Parathyroid adenoma (tissue), 2 donors: ENCODE measurements at regions not wholly inside any gene's neighbourhood (a gene's known extent, or its start where the extent isn't known, plus 50 kb on each side); places are given as distances from the start of the nearest gene placed in this dataset.

ENCODE experiments used
- H2AFZ ChIP-seq: fragments of 300-600 bp; sonication (generic); one replicate; pipeline ENCODE4 v1.7.0; 2017; ENCODE audit warnings: antibody characterized with exemption, mild to moderate bottlenecking
- H3K27ac ChIP-seq: fragments of 300-600 bp; sonication (generic); one replicate; pipeline ENCODE4 v1.7.0; 2017
- H3K27me3 ChIP-seq: fragments of 300-600 bp; sonication (generic); one replicate; pipeline ENCODE4 v1.7.0; 2017; ENCODE audit warnings: low read length; ENCODE audit not compliant: control insufficient read depth, insufficient read depth
- H3K36me3 ChIP-seq: fragments of 300-600 bp; sonication (generic); one replicate; pipeline ENCODE4 v1.7.0; 2017; ENCODE audit warnings: low read length; ENCODE audit not compliant: control insufficient read depth, insufficient read depth
- H3K4me1 ChIP-seq: fragments of 300-600 bp; sonication (generic); one replicate; pipeline ENCODE4 v1.7.0; 2017; ENCODE audit warnings: control low read depth
- H3K4me2 ChIP-seq: fragments of 300-600 bp; sonication (generic); one replicate; pipeline ENCODE4 v1.7.0; 2017; ENCODE audit warnings: low read length
- H3K4me3 ChIP-seq: fragments of 300-600 bp; sonication (generic); one replicate; pipeline ENCODE4 v1.7.0; 2017; ENCODE audit warnings: low read depth, low read length
- H3K79me2 ChIP-seq: fragments of 300-600 bp; sonication (generic); one replicate; pipeline ENCODE4 v1.7.0; 2017; ENCODE audit warnings: control low read depth
- H3K9ac ChIP-seq: fragments of 300-600 bp; sonication (generic); one replicate; pipeline ENCODE4 v1.7.0; 2017; ENCODE audit warnings: mild to moderate bottlenecking
- H3K9me3 ChIP-seq: fragments of 300-600 bp; sonication (generic); one replicate; pipeline ENCODE4 v1.7.0; 2017; ENCODE audit warnings: low read length; ENCODE audit not compliant: control insufficient read depth
- CTCF ChIP-seq: fragments of 300-600 bp; sonication (generic); IDR thresholded peaks from one replicate; pipeline ENCODE4 v1.7.0; 2017; ENCODE audit warnings: antibody characterized with exemption, mild to moderate bottlenecking
- donor health status: primary hyperparathyroidism.

- Histone ChIP-seq H3K9me3 (no peaks in the 10 kb centered on the region), H3K4me2 (no peak overlapping the region), H3K27ac (no peak overlapping the region), H3K9ac (no peak overlapping the region), H3K79me2 (no peaks in the 10 kb centered on the region), H3K36me3 (no peaks in the 10 kb centered on the region), H3K4me1 (no peaks in the 10 kb centered on the region), H3K27me3 (no peaks in the 10 kb centered on the region), H3K4me3 (no peak overlapping the region), H2AFZ (no peak overlapping the region)
- no peak for TF ChIP-seq CTCF
These were observed 126.6 kb upstream of the MED13 start for GRCh38 chr17:62191390-62192361.

- H3K9ac ChIP-seq = no peak overlapping the region
- H3K79me2 ChIP-seq = no peaks in the 10 kb centered on the region
- no peak for TF ChIP-seq CTCF
- no peak overlapping the region for H3K4me2 ChIP-seq
- no peak overlapping the region for H3K27ac ChIP-seq
- H2AFZ ChIP-seq = no peak overlapping the region
- H3K4me1 ChIP-seq = no peaks in the 10 kb centered on the region
- H3K36me3 ChIP-seq = no peaks in the 10 kb centered on the region
- H3K4me3 ChIP-seq = no peak overlapping the region
- H3K27me3 ChIP-seq = no peaks in the 10 kb centered on the region
- no peaks in the 10 kb centered on the region for H3K9me3 ChIP-seq
These were observed 124.3 kb upstream of the MED13 start for GRCh38 chr17:62189377-62189776.

- H3K27ac ChIP-seq = no peak overlapping the region
These were observed 123.6 kb upstream of the MED13 start for GRCh38 chr17:62188713-62189112.

GRCh38 chr17:62187681-62188080, 122.6 kb upstream of the MED13 start:
- Histone ChIP-seq H3K4me1 (no peaks in the 10 kb centered on the region), H3K9me3 (no peaks in the 10 kb centered on the region), H2AFZ (no peak overlapping the region), H3K79me2 (no peaks in the 10 kb centered on the region), H3K4me3 (no peak overlapping the region), H3K9ac (no peak overlapping the region), H3K4me2 (no peak overlapping the region), H3K27ac (no peak overlapping the region), H3K27me3 (no peaks in the 10 kb centered on the region), H3K36me3 (no peaks in the 10 kb centered on the region)
- no peak for TF ChIP-seq CTCF

More at GRCh38 chr17:62188713-62189112, 123.6 kb upstream of the MED13 start:
- Histone ChIP-seq H3K36me3 (no peaks in the 10 kb centered on the region), H3K4me2 (no peak overlapping the region), H2AFZ (no peak overlapping the region), H3K79me2 (no peaks in the 10 kb centered on the region), H3K9me3 (no peaks in the 10 kb centered on the region), H3K27me3 (no peaks in the 10 kb centered on the region), H3K4me3 (no peak overlapping the region), H3K9ac (no peak overlapping the region), H3K4me1 (no peaks in the 10 kb centered on the region)
- TF ChIP-seq CTCF = no peak
